Head of caudate nucleus (tissue), 42 donors: ENCODE measurements at regions not wholly inside any gene's neighbourhood (a gene's known extent, or its start where the extent isn't known, plus 50 kb on each side); places are given as distances from the start of the nearest gene placed in this dataset.
A peak's percentile ranks its signal among the peaks of the same experiment; 100 is the strongest.
"Not testable (repeated sequence)": the region's sequence is repeated elsewhere in the genome, so short reads cannot be mapped to it uniquely, and the experiment has no call there.

ENCODE experiments used
- DNase-seq, 42 donors: peaks; one replicate each; pipeline versions ENCODE4 v3.0.0 to v3.0.0-alpha.2; 2020 to 2021; ENCODE audit warnings: mixed read lengths in 7 of 42
- intact Hi-C: fragments of 100-400 bp; cut with DNase I; formaldehyde crosslinking; loops from one replicate; pipeline ENCODE4 v1.15.0; 2022

DNA sequence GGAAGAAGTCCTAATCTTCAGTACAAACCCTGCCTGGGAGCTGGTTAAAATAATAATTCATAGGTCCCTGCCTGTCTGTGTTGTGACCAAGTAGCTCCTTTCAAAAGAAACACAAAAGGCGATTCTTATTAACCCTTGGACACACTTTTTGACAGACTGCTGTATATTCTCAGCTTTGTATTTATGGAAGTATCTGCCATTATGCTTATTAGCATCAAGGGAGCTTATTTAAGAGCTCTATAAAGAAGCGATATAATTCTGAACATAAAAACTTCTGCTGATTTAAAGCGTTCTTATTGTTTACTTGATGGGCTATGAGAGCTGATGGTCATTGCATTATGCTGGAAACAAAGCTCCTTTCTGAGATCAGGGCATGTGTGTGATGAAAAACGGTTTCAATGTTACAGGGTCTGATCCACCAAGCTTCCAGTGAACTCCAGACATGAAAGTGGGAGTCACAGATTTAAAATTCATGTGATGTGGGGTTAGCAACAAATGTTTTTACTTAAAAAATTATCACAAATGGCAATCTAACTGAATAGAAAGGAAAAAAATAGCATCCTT, 181.8 kb upstream of the PDE10A start:
- intact Hi-C loops, result no loop called here
- no peak for DNase-seq

DNA sequence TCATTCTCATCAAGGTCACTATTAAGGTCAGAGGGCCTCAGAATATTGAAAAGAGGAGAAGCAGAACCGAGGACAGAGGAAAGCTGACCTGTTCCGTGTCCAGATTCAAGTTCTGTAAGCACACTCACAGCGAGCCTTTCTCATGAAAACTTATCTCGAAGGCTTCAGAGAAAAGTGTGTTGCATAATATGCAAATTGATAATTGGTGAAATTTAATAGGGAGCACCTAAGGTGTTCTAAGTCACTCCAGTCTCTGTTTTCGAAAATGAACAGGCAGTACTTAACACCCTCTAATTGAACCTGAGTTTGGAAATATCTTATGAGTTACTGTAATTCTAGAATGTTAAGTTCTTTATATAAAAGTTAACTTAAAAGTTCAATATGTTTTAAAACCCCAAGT, 181.2 kb upstream of the PDE10A start:
- no peak for DNase-seq
- intact Hi-C loops, result no loop called here

DNA sequence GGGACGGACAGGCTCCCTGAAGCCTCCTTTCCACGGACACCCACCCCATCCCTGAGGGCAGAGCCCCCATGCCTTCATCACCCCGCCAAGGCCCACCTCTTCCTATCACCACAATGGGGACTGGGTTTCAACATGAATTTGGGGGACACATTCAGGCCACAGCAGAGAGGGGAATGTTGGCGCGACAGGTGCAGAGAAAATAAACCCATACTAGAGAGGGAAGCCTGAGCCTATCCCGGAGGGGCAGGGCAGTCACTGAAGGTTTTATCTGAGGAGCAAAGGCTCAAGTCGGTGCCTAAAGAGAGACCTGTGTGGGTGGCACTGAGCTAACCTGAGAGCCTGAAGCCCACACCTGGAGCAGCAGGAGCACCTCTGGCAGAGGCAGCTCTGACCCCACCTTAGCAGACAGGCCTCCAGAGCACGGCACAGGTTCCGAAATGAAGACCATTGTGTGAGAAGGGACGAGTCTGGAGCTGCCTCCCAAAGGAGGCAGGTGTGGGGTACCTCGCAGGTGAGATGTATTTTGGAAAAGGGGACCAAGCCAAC, 180.6 kb upstream of the PDE10A start:
- intact Hi-C loops, result no loop called here
- DNase-seq, result no peak

DNA sequence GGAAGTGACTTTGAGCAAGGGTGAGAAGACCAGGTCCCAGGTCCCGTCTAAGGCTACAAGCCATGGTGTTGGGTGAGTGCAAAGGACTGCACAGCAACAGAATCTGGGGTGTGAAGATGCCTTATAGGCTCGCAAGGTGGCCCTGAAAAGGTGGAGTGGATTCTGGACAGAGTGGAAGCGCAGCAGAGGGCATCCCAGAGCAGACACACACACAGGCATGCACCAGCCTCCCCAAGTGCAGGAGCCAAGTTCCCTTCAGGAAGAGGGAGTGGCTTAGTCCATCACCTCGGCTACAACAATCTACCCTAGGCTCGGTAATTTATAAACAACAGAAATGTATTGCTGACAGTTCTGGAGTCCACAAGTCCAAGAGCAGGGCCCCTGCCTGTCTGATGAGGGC, 180.1 kb upstream of the PDE10A start:
- DNase-seq, result no peak
- intact Hi-C loops, result no loop called here

DNA sequence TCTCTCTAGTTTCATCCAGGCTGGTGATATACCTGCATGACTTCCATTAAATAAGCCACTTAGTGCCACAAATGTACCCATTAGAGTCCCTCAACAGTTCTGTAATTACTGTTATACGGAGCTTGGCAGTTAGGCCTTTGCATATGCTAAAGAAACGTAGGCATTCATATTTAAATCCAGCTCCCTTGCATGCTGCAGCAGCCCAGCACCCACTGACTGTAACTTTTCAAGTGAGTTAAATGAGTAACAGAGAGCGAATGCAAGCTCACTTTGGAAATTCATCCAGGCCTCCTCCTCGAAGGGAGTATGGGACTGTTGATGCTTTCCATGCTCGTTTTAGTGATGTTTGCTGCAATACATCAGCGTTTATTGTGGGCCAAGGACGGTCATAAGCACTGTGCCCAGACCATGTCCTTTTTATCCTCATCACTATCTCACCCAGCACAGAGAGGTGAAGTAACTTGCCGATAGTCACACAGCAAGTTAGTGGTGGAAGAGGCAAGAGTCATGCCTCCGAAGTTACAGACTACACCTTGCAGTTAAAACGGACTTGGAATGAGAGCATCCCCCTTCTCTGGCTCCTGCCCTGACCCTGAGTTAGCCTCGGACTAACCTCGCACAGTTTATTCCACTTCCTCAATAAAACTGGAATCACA, 179.4 kb upstream of the PDE10A start:
- intact Hi-C loops, result no loop called here
- peak in 17 of 42 donors; percentile 26 to 75 (median 42) for DNase-seq

DNA sequence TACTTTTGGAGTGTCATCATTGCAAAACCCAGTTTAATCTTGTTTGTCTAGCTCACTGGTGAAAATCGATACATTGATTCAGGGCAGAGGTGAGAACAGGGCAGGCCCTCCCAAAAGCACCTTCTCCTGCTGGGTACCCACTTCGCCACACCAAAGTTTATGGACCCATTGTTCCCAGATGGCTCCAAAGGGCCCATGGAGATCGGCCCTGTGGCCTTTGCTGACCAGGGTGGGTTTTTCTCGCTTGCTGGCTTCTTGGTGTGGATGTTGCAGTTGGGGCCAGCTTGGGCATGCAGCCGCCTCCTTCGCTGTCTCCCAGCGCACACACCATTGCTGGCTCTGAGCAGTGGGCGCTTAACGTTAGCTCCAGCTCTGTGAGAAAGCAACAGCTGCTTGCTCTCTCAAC, 178.1 kb upstream of the PDE10A start:
- DNase-seq, result peak in 2 of 42 donors; percentile 14 to 29
- intact Hi-C loops, result no loop called here

DNA sequence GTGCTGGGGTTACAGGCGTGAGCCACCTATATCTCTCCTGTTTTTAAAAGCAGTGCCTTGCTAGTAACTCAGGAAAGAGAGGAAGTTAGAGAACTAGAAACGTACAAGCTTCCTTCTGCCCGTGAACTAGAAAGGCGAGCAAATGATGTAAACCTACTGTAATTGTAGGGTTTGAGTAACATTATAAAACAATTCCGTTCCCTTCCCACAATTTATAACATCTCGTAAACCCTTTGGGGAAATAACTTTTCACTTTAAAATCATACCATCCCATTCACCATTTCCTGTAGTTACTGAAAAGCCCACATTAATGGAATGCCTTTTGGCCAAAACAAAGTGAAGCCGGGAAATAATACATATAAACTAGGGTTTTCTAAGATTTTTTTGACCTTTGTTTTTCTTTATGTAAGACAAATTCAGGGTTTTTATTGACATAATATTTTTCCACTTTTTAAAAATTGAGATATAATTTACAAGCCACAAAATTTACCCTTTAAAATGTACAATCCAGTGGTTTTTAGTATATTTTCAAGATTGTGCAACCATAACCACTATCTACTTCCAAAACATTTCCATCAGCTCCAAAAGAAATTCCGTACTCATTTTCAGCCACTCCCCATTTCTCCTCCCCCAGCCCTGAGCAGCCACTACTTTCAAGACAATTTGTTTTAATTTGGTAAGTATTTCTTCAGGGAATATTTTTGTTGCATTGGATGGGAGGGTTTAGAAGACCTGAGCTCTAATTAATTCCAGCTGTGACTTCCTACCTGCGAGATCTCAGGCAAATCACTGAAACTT, 175.1 kb upstream of the PDE10A start:
- intact Hi-C loops, result no loop called here
- no peak for DNase-seq

DNA sequence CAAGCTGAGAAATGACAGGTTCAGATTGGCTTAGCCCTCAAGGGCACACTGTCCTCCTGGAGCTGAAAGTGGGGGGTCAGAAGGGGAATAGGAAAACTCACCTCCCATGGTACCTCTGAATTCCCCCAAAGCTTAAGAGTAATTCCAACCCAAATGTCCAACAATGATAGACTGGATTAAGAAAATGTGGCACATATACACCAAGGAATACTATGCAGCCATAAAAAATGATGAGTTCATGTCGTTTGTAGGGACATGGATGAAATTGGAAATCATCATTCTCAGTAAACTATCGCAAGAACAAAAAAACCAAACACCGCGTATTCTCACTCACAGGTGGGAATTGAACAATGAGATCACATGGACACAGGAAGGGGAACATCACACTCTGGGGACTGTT, 173.6 kb upstream of the PDE10A start:
- DNase-seq, intact Hi-C loops: not testable (repeated sequence)

DNA sequence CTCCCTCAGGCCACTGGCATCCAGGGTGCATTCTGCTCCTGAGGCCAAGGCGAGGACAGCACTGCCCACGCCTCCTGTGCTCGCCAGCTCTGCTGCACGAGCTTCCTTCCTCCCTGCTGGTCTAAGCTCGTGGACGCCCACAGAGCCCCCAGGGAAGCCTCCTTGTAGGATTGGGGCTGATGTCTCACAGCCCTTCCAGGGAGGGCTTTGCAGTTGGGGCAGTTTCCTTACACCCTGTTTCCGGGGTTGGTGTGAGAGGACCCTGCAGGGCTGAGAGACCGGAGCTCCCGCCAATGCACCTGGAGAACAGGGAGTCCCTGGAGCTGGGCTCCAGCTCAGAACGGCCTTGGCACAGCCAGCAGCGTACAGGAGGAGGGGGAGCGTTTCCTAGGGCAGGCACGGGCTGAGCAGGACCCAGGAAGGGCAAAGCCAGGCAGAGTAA, 172.4 kb upstream of the PDE10A start:
- DNase-seq, result no peak

DNA sequence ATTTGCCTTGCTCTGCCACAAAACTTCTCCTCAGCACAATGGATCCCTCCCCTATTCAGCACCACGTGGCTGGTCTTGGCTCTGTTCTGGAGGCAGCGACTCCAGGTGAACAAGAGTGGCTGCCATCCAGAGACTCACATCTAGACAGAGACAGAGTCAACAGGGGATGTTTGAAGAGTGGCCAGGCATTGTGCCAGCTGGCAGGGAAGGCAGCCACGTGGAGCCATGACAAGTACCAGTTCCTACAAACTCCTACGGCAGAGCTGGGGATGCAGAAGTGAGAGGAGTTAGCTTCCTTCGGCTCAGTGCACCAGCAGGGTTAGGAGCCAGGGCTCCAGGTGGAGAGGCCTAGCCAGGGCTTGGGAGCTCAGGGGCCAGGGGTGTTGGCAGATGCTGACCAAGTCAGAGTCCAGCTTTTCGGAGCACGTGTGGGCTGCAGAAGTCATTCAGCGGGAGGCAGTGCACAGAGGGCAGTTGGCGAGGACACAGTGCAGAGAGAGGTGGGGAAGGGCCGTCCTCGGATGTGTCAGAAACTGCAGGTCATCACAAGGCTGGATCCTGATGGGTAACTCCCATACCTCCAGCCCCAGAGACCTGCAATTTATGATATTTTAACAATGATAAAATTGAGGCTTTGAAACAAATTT, 171.7 kb upstream of the PDE10A start:
- intact Hi-C loops, result no loop called here
- peak in 40 of 42 donors; percentile 28 to 89 (median 62) for DNase-seq

More for the DNA sequence above, 172.4 kb upstream of the PDE10A start:
- intact Hi-C loops, result no loop called here

DNA sequence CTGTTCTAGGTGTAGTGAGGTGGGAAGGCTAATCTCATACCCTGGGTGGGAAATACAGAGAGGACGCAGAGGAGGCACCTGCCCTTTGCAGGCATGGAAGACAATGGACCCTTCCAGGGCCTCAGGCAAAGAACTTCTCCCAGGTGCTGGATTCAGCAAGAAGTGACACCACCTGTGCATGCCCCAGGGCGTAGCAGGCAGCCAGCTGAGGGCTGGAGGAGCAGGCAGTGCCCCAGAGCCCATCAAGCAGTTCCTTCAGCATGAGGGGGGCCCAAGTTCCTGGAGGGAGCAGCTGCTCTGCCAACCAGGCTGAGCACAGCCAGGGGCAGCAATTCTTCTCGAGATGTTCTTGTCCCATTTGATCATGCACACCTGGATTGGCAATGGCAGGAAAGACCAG, 170.3 kb upstream of the PDE10A start:
- DNase-seq, result no peak
- intact Hi-C loops, result no loop called here

DNA sequence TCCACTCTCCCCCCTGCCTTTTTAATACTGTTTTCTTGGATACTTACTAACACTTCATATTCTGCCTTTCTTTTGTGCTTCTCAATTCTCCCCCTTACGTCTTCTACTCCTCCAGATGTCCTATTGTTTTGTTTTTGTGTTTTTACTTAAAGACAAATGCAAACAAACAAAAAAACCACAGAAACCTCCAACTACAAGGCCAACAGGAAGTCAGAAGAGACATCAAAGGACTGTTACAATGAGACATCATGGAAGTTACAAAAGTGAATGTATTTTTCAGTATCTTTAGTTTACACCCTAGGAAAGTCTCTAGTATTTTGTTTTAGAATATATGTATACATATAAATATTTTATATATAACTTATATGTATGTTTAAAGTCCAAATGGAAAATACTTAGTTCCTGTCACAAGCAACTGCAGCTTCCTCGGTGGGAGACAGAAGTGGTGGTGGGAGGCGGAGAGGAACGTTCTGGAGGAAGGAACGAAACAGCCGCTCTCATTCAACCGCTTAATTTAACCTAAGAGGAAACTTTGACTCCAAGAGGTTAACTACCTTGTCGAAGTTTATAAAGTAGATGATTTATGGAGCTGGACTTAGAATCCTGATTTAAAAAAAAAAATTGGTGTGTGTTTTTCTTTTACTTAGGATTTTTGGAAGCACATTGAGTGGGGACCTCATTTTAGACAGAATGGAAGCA, 168.9 kb upstream of the PDE10A start:
- DNase-seq, result no peak
- intact Hi-C loops, result no loop called here

DNA sequence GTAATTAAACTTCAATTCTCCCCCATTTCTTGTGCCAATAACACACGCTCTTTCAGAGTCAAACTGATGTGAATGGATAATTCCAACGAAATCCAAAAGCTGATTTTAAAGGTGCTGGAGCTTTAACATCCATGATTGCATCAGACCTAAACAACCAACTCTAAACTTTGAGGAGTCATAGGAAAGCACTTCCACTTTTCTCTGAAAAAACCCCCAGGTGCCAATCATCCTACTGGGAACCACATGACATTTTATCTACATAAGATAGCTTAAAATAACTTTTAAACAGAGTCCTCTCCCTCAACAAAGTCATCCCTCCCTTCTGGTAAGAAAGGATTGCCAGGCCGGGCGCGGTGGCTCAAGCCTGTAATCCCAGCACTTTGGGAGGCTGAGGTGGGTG, 167.7 kb upstream of the PDE10A start:
- intact Hi-C loops, result no loop called here
- DNase-seq, result no peak

DNA sequence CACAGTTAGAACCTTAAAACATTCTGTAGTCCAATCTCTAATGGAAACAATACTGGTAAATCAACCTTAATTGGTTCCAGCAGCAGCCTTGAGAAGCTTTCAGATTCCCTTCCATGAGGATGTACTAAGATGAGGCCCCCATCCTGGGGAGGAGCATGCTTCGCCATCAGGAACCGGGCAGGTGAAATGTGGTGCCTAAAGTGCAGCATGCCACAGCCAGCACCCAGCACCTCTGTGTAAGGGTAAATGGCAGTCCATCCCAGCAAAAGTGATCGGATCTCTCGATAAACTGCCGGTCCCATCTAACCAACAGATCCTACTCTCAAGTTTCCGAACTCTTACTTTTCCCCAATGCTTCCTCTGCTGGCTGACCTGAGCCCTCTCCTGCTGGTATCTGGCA, 166.3 kb upstream of the PDE10A start:
- DNase-seq, result no peak
- intact Hi-C loops, result no loop called here

DNA sequence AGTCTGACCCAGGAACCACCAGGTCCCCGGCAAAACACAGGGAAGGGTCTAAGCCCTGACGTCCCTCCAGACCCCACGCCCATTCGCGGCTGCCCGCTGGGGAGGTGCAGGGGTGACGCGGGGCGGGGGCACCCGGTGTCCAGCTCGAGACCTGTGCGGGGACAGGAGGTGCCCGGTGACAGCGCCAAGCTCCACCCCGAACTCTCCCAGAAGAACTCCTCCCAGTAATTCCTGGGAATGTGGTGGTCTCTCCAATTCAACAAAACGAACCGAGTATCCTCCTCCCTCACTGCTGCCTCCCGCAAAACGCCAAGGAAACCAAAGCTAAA, 164.1 kb upstream of the PDE10A start:
- intact Hi-C loops, result no loop called here
- DNase-seq, result no peak

DNA sequence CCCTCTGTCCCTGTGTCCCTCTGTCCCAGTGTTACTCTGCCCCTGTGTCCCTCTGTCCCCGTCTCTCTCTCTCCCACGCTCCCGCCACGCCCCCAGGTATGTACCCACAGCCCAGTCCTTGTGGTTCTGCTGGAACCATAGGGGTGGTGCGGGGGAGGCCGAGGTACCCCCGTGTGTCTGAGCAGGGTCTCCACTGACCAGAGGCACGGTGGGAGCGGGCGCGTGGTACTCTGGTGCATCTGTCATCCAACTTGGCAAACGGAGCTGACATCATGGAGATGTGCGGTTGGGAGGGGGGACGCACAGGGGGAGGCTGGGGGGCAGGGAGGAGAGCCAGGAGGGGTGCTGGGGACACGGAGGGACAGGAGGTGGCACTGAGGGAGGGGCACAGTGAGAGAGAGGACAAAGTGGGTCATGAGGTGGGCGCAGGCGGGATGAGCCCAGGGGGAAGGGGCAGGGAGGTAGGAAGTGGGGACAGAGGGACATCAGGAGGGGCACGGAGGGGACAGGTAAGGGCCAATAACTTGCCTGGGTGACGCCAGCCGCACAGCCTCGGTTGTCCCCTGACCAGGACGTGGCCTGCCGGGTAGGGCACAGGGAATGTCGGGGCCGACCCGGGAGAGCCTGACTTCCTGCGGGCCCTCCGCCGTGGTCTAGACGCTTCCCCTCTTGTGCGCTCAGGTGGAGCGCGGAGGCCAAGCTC, 163.6 kb upstream of the PDE10A start:
- intact Hi-C loops, result no loop called here

DNA sequence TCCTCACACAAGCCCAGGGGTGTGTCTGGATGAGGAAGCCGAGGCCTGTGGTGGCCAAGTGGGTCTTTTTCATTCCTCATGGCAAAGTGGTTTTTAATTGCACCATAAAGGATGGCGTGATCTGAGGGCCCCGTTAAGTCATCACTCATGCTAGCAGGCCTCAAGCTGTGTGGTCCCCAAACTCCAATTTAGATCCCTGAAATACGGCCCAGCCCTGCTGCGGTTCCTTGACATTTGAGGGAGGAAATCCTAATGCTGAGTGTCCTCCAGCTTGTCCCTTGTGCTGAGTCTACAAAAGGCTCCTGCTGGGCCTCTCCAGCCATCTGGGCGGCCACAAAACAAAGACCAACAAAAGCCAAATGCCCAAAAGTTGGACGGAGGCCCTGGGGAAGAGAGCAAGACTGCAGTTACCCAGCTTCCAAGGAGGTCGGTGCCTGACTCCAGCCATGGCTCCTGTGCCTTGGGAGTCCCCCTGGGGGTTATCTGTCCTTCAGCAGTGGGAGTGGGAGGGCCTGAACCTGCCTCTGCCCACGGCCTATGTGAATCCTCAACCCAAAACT, 162.3 kb upstream of the PDE10A start:
- DNase-seq, result no peak
- intact Hi-C loops, result no loop called here

More for the DNA sequence above, 163.6 kb upstream of the PDE10A start:
- no peak for DNase-seq

DNA sequence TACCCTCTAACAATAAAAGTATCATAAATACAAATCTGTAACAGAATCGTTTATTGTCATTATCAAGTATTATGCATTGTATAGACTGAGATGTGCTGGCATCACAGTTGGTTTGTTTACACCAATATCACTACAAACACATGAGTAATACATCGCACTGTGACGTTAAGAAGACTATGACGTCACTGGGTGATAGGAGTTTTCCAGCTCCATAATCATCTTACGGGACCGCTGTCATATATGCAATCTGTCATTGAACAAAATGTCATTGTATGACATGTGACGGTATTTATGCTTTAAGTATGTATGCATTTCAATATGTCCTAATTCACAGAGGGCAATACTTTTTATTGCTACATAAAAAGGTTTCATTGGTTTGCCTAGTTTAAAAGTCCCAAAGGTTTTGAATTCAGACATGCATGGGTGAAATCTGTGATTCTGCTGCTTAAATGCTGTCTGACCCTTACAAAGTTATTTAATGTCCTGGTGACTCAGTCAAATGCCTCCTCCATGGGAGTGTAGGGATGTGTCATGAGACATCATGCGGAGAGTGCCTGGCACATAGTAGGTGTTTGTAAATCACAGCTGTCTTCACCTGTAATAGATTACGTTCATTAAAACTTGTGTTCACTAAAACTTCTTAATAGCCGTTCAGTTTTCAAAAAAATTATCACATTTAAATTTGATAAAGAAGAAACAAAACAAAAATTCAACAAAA, 160.7 kb upstream of the PDE10A start:
- DNase-seq, result no peak
- intact Hi-C loops, result no loop called here
